K562 (cell line): ENCODE measurements at regions not wholly inside any gene's neighbourhood (a gene's known extent, or its start where the extent isn't known, plus 50 kb on each side); places are given as distances from the start of the nearest gene placed in this dataset.

Experiments
- ATAC-seq: fragments of 200-7000 bp; cut with Tn5 transposase; 3 replicates; pipeline ENCODE4 v1.9.1; 2020; ENCODE audit warnings: moderate library complexity
- BruUV-seq: library from RNA; stranded (reverse); fragments of 400-500 nt; replicated peaks from 2 replicates; lab custom pipeline; 2021; lab: Mats Ljungman, UMichigan
- CTCF ChIA-PET: fragments of 300-600 bp; formaldehyde crosslinking; extraction: SDS; loops from one replicate; lab custom pipeline; 2021; ENCODE audit warnings: low intra/inter-chr PET ratio; lab: Yijun Ruan, JAX
- POLR2A ChIA-PET: fragments of 300-600, 350-650 bp; sonication (Branson Sonifier 250); formaldehyde crosslinking; extraction: SDS; loops from one replicate; lab custom pipeline; 2021; ENCODE audit warnings: antibody characterized with exemption, inconsistent platforms; lab: Yijun Ruan, JAX
- DNase-seq, 4 experiments: peaks; one replicate each; pipeline versions ENCODE4 v3.0.0 to v3.0.0-alpha.2; 2011 to 2018; ENCODE audit warnings: low spot score in 3 of 4, mixed read lengths in 3 of 4; ENCODE audit errors: extremely low read depth in 1 of 4
- FAIRE-seq: peaks from 2 replicates; lab custom pipeline; 2011; peaks lifted over from hg19 to GRCh38; lab: Jason Lieb, UNC
- H2AFZ ChIP-seq: 2 replicates; pipeline ENCODE4 v1.6.0; 2011; ENCODE audit warnings: low read depth, low read length, control low read depth, inconsistent platforms
- H3K27ac ChIP-seq: fragments of 200-600 bp; 3 replicates; pipeline ENCODE4 v1.8.0; 2011; ENCODE audit warnings: low read depth, mild to moderate bottlenecking, control low read depth, inconsistent platforms, low read length, moderate library complexity, mixed read lengths; ENCODE audit errors: extremely low read depth
- H3K27me3 ChIP-seq, 2 experiments: fragments of 300-600 bp in 1 of 2; 2 replicates in 1 of 2; 3 replicates in 1 of 2; pipeline versions ENCODE4 v1.6.0 to v1.8.0; 2011; ENCODE audit warnings: inconsistent platforms in 2 of 2, low read length in 2 of 2, mild to moderate bottlenecking in 1 of 2, mixed read lengths in 1 of 2, moderate library complexity in 1 of 2; ENCODE audit not compliant: control insufficient read depth in 2 of 2, insufficient read depth in 2 of 2
- H3K36me3 ChIP-seq: fragments of 300-600 bp; 3 replicates; pipeline ENCODE4 v1.8.0; 2011; ENCODE audit warnings: mild to moderate bottlenecking, low read length, inconsistent platforms; ENCODE audit not compliant: control insufficient read depth, insufficient read depth
- H3K4me1 ChIP-seq, 2 experiments: fragments of 200-600 bp in 1 of 2; replicated peaks in 1 of 2; 2 replicates in 1 of 2; 3 replicates in 1 of 2; pipeline versions ENCODE4 v1.5.1 to v1.8.0; 2011; ENCODE audit warnings: inconsistent platforms in 2 of 2, low read length in 2 of 2, mild to moderate bottlenecking in 1 of 2, mixed read lengths in 1 of 2, moderate library complexity in 1 of 2; ENCODE audit not compliant: control insufficient read depth in 2 of 2, insufficient read depth in 2 of 2
- H3K4me2 ChIP-seq: 2 replicates; pipeline ENCODE4 v1.6.1; 2011; ENCODE audit warnings: low read length, control low read depth, inconsistent platforms, mixed read lengths; ENCODE audit not compliant: insufficient read depth
- H3K4me3 ChIP-seq: fragments of 200-600 bp; sonication (generic), shearing (Covaris generic); 2 replicates; pipeline ENCODE4 v1.5.1; 2016; ENCODE audit warnings: control low read depth, inconsistent platforms
- H3K79me2 ChIP-seq: fragments of 200-600 bp; 3 replicates; pipeline ENCODE4 v1.8.0; 2011; ENCODE audit warnings: low read length, inconsistent platforms; ENCODE audit not compliant: control insufficient read depth, insufficient read depth
- H3K9ac ChIP-seq, 2 experiments: 2 replicates each; pipeline versions ENCODE4 v1.6.0 to v1.6.1; 2011; ENCODE audit warnings: low read depth in 2 of 2, low read length in 2 of 2, control low read depth in 1 of 2, inconsistent platforms in 1 of 2, mild to moderate bottlenecking in 1 of 2, mixed read lengths in 1 of 2; ENCODE audit not compliant: insufficient read depth in 1 of 2
- H3K9me1 ChIP-seq: one replicate; pipeline ENCODE4 v1.6.0; 2011; ENCODE audit warnings: inconsistent platforms, mild to moderate bottlenecking, low read length, moderate library complexity; ENCODE audit not compliant: control insufficient read depth, insufficient read depth
- H3K9me3 ChIP-seq: replicated peaks from 2 replicates; pipeline ENCODE4 v1.5.1; 2011; ENCODE audit warnings: low read depth, low read length, inconsistent platforms; ENCODE audit not compliant: control insufficient read depth, insufficient read depth
- H4K20me1 ChIP-seq: replicated peaks from 2 replicates; pipeline ENCODE4 v1.6.1; 2011; ENCODE audit warnings: low read length, inconsistent platforms, mixed read lengths; ENCODE audit not compliant: control insufficient read depth, insufficient read depth
- ARID2 ChIP-seq: fragments of 450-650 bp; IDR thresholded peaks from 2 replicates; pipeline ENCODE4 v1.6.1; 2017; ENCODE audit warnings: antibody characterized with exemption, mild to moderate bottlenecking
- ETV1 ChIP-seq: fragments of 450-650 bp; conservative IDR thresholded peaks from 2 replicates; pipeline ENCODE4 v1.6.1; 2016; ENCODE audit warnings: missing genetic modification characterization, control low read depth, low read depth, missing compliant biosample characterization
- FOXJ2 ChIP-seq: fragments of 200-800 bp; sonication (Bioruptor generic); IDR thresholded peaks from 2 replicates; pipeline ENCODE4 v1.6.1; 2016; ENCODE audit warnings: missing genetic modification characterization, missing compliant biosample characterization
- IRF2 ChIP-seq: sonication (generic); formaldehyde crosslinking; IDR thresholded peaks from 2 replicates; pipeline ENCODE4 v1.8.1; 2022; ENCODE audit warnings: mild to moderate bottlenecking, missing genetic modification reagents
- KLF6 ChIP-seq: fragments of 250-450 bp; sonication (Bioruptor Pico); IDR thresholded peaks from 2 replicates; pipeline ENCODE4 v1.4.0; 2020; ENCODE audit warnings: mild to moderate bottlenecking, moderate library complexity, borderline replicate concordance
- LARP7 ChIP-seq: fragments of 450-650 bp; IDR thresholded peaks from 2 replicates; pipeline ENCODE4 v1.6.1; 2016
- SNIP1 ChIP-seq: fragments of 450-650 bp; IDR thresholded peaks from 2 replicates; pipeline ENCODE4 v1.7.1; 2017; ENCODE audit warnings: low read depth, mild to moderate bottlenecking
- TCF7L2 ChIP-seq: fragments of 150-350 bp; IDR thresholded peaks from 2 replicates; pipeline ENCODE4 v1.6.1; 2016; ENCODE audit warnings: low read depth, mild to moderate bottlenecking, low read length, moderate library complexity
- U2AF1 ChIP-seq: fragments of 200-400 bp; formaldehyde crosslinking; optimal IDR thresholded peaks from 2 replicates; pipeline ENCODE3; 2017; ENCODE audit warnings: mild to moderate bottlenecking, low read depth, low read length, moderate library complexity
- ZNF134 ChIP-seq: fragments of 250-450 bp; sonication (Bioruptor Pico); conservative IDR thresholded peaks from 2 replicates; pipeline ENCODE4 v1.4.0; 2020
- ZNF696 ChIP-seq: fragments of 250-450 bp; sonication (Bioruptor Pico); conservative IDR thresholded peaks from 2 replicates; pipeline ENCODE4 v1.4.0; 2020; ENCODE audit warnings: mild to moderate bottlenecking, moderate library complexity
- WGBS: fragments of 100-300 bp; shearing (Covaris generic); methylation state at CpG from one replicate; pipeline ENCODE4 v1.1.6; 2016; ENCODE audit warnings: low coverage, mixed read lengths; ENCODE audit not compliant: insufficient coverage; ENCODE audit errors: missing lambda C conversion rate; 5-methylcytosine and 5-hydroxymethylcytosine counted together
- in situ Hi-C: fragments of 300-500 bp; cut with MboI; formaldehyde crosslinking; loops from 4 replicates; pipeline ENCODE4 v1.15.0; 2018; ENCODE audit warnings: inconsistent platforms, mixed read lengths
- intact Hi-C: fragments of 100-400 bp; cut with micrococcal nuclease; formaldehyde crosslinking; loops from 2 replicates; pipeline ENCODE4 v1.14.2; 2022
- TF ChIP-seq, protein P1 (sequence below): fragments of 450-650 bp; IDR thresholded peaks from 2 replicates; pipeline ENCODE4 v1.7.0; 2016; ENCODE audit warnings: borderline replicate concordance
- TF ChIP-seq, protein P2 (sequence below): fragments of 250-450 bp; sonication (Bioruptor Pico); IDR thresholded peaks from 2 replicates; pipeline ENCODE4 v1.5.0; 2021; ENCODE audit warnings: mild to moderate bottlenecking, moderate library complexity
- TF ChIP-seq, protein P3 (sequence below): IDR thresholded peaks from 2 replicates; pipeline ENCODE4 v1.6.1; 2011; ENCODE audit not compliant: insufficient read length; ENCODE audit errors: extremely low read depth
- TF ChIP-seq, protein P4 (sequence below): fragments of 250-450 bp; sonication (Bioruptor Pico); IDR thresholded peaks from 2 replicates; pipeline ENCODE4 v1.8.0; 2022; ENCODE audit warnings: inconsistent platforms

DNA sequence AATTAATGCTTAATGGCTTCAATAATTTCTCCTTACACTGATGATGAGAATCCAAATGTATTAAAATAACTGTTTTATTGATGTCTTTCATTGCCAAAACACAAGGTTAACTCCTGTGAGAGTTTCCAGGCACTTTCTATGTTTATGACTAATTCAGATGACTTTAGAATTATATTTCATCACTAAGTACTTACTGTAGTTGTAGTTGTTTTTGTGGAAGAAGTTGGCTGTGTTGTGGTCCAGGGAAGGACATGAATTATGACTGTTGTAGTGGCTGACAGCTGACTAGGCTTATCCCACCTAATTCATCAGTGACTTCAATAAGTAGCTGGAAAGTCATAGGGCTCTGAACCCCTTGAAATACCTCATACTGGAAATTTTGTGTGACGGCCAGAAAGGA lies 254.8 kb downstream of the HGF start (continued):
- TF ChIP-seq IRF2 (CRISPR knock-in tag) (no peak), SNIP1 (no peak), ETV1 (tag) (no peak), TCF7L2 (no peak)
- TF ChIP-seq, protein P1, sequence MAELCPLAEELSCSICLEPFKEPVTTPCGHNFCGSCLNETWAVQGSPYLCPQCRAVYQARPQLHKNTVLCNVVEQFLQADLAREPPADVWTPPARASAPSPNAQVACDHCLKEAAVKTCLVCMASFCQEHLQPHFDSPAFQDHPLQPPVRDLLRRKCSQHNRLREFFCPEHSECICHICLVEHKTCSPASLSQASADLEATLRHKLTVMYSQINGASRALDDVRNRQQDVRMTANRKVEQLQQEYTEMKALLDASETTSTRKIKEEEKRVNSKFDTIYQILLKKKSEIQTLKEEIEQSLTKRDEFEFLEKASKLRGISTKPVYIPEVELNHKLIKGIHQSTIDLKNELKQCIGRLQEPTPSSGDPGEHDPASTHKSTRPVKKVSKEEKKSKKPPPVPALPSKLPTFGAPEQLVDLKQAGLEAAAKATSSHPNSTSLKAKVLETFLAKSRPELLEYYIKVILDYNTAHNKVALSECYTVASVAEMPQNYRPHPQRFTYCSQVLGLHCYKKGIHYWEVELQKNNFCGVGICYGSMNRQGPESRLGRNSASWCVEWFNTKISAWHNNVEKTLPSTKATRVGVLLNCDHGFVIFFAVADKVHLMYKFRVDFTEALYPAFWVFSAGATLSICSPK: no peak
- TF ChIP-seq, protein P2, sequence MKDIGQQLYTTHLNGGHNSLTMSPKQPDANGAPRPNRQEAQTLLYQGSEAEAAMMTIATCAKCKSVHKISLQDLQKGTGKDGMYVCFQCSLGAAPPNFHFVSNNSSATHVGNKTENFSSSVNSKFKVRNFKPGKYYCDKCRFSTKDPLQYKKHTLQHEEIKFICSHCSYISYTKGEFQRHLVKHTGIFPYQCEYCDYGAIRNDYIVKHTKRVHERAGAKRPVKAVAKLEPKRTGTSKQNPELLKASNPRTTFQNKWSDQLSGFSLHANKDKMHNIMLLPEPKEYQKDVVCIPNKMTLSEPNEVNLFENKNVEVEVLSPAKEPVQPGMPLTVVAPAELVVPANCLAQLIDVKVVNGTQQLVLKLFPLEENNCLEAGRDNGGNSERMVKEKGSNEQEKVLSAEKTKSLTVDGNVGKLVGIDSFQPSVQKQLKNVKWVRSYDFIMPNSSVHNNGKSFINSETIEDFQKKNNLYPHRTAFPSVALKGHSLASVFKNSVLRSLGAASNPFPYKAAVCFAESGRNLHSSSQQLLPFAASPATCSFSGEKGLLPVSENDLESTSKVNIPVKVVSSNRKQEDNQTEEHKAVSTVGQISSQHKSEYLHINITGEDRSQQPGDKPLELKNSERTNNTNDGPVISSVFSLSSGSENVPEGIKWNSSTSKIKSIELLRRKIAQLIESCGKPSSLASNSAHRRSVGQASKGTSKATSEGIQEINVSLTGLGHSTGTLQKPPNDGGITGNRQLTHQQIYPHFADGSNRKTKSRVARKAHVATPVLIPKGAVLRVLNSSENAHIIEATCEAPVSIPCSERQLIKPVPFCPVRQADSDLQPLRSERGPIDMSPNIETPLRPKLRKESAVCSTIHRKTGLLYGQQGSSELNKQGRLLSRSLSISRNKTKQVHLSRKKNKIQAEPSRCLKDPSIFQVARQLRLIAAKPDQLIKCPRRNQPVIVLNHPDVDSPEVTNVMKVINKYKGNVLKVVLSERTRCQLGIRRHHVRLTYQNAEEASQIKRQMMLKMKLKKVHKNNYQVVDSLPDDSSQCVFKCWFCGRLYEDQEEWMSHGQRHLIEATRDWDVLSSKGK (CRISPR knock-in tag): no peak

DNA sequence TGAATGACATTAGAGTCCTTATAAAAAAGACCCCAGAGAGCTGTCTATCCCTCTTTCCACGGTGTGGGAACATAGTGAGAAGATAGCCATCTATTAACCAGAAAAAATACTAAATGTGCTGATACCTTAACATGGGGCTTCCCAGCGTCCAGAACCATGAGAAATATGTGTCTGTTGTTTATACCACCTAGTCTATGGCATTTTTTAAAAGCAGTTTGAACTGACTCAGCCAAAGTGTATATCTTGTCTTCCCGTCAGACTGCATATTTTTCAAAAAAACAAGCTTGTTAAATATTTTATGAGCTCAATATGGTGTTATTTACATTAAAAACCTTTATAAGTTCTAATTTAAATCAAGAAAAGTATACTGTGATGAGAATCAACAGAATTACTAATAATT lies 255.3 kb downstream of the HGF start:
- no TSS peak for BruUV-seq
- Histone ChIP-seq H3K4me2 (no peak overlapping the region), H3K9me3 (no peaks in the 10 kb centered on the region), H3K4me3 (no peak overlapping the region), H3K9ac (no peak overlapping the region), H3K27ac (no peak overlapping the region), H4K20me1 (no peaks in the 10 kb centered on the region), H2AFZ (no peak overlapping the region), H3K27me3 (no peaks in the 10 kb centered on the region), H3K4me1 (no peaks in the 10 kb centered on the region), H3K36me3 (no peaks in the 10 kb centered on the region), H3K9me1 (no peaks in the 10 kb centered on the region), H3K79me2 (no peaks in the 10 kb centered on the region)
- 0% methylated on average over 3 of the region's 3 CpGs for WGBS
- CTCF ChIA-PET: no interaction called here
- in situ Hi-C loops: no loop called here
- no peak for FAIRE-seq
- intact Hi-C loops: no loop called here
- no peak for DNase-seq
- POLR2A ChIA-PET: no interaction called here
- no peak for ATAC-seq
- TF ChIP-seq LARP7 (no peak), U2AF1 (no peak), ARID2 (no peak), ZNF696 (CRISPR knock-in tag) (no peak), ZNF134 (CRISPR knock-in tag) (no peak), KLF6 (CRISPR knock-in tag) (no peak), FOXJ2 (no peak)
- TF ChIP-seq, protein P3, sequence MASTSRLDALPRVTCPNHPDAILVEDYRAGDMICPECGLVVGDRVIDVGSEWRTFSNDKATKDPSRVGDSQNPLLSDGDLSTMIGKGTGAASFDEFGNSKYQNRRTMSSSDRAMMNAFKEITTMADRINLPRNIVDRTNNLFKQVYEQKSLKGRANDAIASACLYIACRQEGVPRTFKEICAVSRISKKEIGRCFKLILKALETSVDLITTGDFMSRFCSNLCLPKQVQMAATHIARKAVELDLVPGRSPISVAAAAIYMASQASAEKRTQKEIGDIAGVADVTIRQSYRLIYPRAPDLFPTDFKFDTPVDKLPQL: no peak
- TF ChIP-seq, protein P4, sequence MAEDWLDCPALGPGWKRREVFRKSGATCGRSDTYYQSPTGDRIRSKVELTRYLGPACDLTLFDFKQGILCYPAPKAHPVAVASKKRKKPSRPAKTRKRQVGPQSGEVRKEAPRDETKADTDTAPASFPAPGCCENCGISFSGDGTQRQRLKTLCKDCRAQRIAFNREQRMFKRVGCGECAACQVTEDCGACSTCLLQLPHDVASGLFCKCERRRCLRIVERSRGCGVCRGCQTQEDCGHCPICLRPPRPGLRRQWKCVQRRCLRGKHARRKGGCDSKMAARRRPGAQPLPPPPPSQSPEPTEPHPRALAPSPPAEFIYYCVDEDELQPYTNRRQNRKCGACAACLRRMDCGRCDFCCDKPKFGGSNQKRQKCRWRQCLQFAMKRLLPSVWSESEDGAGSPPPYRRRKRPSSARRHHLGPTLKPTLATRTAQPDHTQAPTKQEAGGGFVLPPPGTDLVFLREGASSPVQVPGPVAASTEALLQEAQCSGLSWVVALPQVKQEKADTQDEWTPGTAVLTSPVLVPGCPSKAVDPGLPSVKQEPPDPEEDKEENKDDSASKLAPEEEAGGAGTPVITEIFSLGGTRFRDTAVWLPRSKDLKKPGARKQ (CRISPR knock-in tag): no peak
